ENCODE measurements at regions not wholly inside any gene's neighbourhood (a gene's known extent, or its start where the extent isn't known, plus 50 kb on each side); places are given as distances from the start of the nearest gene placed in this dataset.

DNA sequence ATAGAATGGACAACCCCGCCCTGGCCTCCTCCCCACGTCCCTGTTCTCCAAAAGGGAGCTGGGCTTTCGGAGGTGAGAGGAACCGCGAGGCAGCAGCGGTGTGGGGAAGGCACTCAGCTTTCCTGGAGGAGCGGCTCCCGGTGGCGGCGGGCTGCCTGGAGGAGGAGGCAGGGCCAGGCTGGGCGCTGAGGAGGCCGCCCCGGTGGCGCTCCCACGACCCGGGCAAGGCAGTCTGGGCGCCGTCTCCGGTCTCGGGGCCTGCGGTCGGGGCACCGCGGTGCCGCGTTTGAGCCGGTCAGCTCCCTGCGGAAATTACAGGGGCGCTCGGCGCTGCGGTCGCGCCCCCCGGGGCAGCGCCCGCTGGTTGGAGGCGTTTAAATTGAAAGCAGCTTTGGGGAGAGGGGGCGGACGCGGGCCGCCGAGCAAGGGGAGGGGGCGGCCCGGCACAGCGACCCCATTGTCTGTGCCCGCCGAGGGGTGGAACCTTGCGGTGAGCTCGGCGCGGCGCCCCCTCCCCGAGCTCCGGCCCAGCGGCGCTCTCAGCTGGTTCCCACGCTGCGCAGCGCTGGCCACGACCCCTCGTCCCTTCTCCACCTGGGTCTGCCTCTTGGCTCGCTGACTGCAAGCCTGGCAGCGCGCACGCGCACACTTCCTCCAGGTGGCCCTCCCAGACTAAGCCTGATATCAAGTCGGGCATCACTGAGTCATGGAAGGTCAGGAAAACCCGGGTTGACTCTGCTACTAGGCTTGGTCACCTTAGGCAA, 58.7 kb upstream of the DLX4 start:
- H3K4me1 ChIP-seq (ENCODE audit: insufficient read depth, low read length, severe bottlenecking), result no peaks in the 10 kb centered on the region

DNA sequence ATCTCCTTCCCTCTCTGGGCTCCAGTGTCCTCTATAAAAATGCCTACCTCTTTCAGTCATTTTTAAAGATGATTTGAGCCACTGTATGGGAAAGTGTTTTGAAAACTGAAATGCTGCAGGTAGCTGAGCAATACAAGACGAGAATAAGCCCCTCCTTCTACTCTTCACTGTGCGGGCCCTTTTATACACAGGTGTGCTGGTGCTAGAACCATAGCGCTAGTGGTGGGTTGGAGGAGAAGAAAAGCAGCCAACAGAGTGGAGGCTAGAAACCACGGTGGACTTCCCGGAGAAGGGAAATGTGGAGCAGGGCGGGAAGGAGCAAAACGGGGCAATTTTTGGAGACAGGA, 58.2 kb upstream of the DLX4 start:
- no peak for TF ChIP-seq EZH2 (IDR thresholded peaks at IDR 0.05; ENCODE audit: borderline replicate concordance, low read length)
- no peak for TF ChIP-seq CTCF (IDR thresholded peaks at IDR 0.05; ENCODE audit: low read length)
- H3K4me2 ChIP-seq (ENCODE audit: low read length), result no peak overlapping the region
- H3K27ac ChIP-seq (ENCODE audit: low read depth, low read length, poor library complexity, severe bottlenecking), result no peak overlapping the region
- no peaks in the 10 kb centered on the region; the same call in 1 of the 2 replicates for H3K27me3 ChIP-seq (ENCODE audit: insufficient read depth, low read length)
- H4K20me1 ChIP-seq (ENCODE audit: insufficient read depth, low read length), result no peaks in the 10 kb centered on the region
- no peaks in the 10 kb centered on the region for H3F3A ChIP-seq (ENCODE audit: insufficient read depth, low read length)
- no peaks in the 10 kb centered on the region for H3K9me2 ChIP-seq (ENCODE audit: low read depth, low read length)
- no peak overlapping the region for H3K4me3 ChIP-seq (ENCODE audit: low read depth, low read length, poor library complexity, severe bottlenecking)
- H3K36me3 ChIP-seq (ENCODE audit: insufficient read depth, low read length), result no peaks in the 10 kb centered on the region
- no peak overlapping the region for H3K9ac ChIP-seq (ENCODE audit: low read length)
- H3K4me1 ChIP-seq (ENCODE audit: insufficient read depth, low read length, severe bottlenecking), result no peaks in the 10 kb centered on the region
- no peaks in the 10 kb centered on the region for H3K9me3 ChIP-seq (ENCODE audit: low read length)
- no peaks in the 10 kb centered on the region for H3K79me2 ChIP-seq (ENCODE audit: insufficient read depth, low read length)
- H2AFZ ChIP-seq (ENCODE audit: low read length), result no peak overlapping the region

More for the DNA sequence above, 58.7 kb upstream of the DLX4 start:
- Histone ChIP-seq H2AFZ (ENCODE audit: low read length) (no peak overlapping the region), H3K27me3 (ENCODE audit: insufficient read depth, low read length) (no peaks in the 10 kb centered on the region; the same call in 1 of the 2 replicates), H3K9ac (ENCODE audit: low read length) (no peak overlapping the region), H3K27ac (ENCODE audit: low read depth, low read length, poor library complexity, severe bottlenecking) (no peak overlapping the region), H3K4me3 (ENCODE audit: low read depth, low read length, poor library complexity, severe bottlenecking) (no peak overlapping the region), H3K9me2 (ENCODE audit: low read depth, low read length) (no peaks in the 10 kb centered on the region), H3F3A (ENCODE audit: insufficient read depth, low read length) (no peaks in the 10 kb centered on the region), H3K4me2 (ENCODE audit: low read length) (no peak overlapping the region), H3K79me2 (ENCODE audit: insufficient read depth, low read length) (no peaks in the 10 kb centered on the region), H3K9me3 (ENCODE audit: low read length) (no peaks in the 10 kb centered on the region), H4K20me1 (ENCODE audit: insufficient read depth, low read length) (no peaks in the 10 kb centered on the region), H3K36me3 (ENCODE audit: insufficient read depth, low read length) (no peaks in the 10 kb centered on the region)
- no peak for TF ChIP-seq CTCF (IDR thresholded peaks at IDR 0.05; ENCODE audit: low read length)
- no peak for TF ChIP-seq EZH2 (IDR thresholded peaks at IDR 0.05; ENCODE audit: borderline replicate concordance, low read length)

DNA sequence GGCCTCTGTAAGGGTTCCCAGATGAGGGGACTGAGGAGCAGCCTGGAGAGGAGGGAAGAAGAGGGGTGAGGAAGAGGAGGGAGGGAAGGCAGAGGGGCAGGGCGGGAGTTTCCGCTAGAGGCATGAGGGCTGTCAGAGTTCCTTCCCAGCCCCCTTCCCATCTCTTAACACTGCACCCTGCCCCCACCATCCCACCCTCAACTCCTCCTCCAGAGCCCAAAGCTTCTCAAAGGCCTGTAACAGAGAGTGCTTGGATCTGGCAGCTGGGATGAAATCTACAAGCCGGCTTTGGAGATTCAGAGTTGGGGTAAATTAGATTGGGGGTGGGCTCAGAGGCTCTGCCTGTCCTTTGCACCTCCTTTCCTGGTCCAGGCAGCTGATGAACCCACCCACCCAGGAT, 57.3 kb upstream of the DLX4 start:
- no peak for TF ChIP-seq EZH2 (IDR thresholded peaks at IDR 0.05; ENCODE audit: borderline replicate concordance, low read length)
- TF ChIP-seq CTCF (IDR thresholded peaks at IDR 0.05; ENCODE audit: low read length), result no peak
- Histone ChIP-seq H3K9ac (ENCODE audit: low read length) (no peak overlapping the region), H3K4me3 (ENCODE audit: low read depth, low read length, poor library complexity, severe bottlenecking) (no peak overlapping the region), H3K4me1 (ENCODE audit: insufficient read depth, low read length, severe bottlenecking) (no peaks in the 10 kb centered on the region), H3K27ac (ENCODE audit: low read depth, low read length, poor library complexity, severe bottlenecking) (no peak overlapping the region), H3K27me3 (ENCODE audit: insufficient read depth, low read length) (no peaks in the 10 kb centered on the region; the same call in 1 of the 2 replicates), H3K9me2 (ENCODE audit: low read depth, low read length) (no peaks in the 10 kb centered on the region), H3K9me3 (ENCODE audit: low read length) (no peaks in the 10 kb centered on the region), H2AFZ (ENCODE audit: low read length) (no peak overlapping the region), H3K4me2 (ENCODE audit: low read length) (no peak overlapping the region), H3K36me3 (ENCODE audit: insufficient read depth, low read length) (no peaks in the 10 kb centered on the region), H3K79me2 (ENCODE audit: insufficient read depth, low read length) (no peaks in the 10 kb centered on the region), H3F3A (ENCODE audit: insufficient read depth, low read length) (no peaks in the 10 kb centered on the region), H4K20me1 (ENCODE audit: insufficient read depth, low read length) (no peaks in the 10 kb centered on the region)

Measured in OCI-LY1 (cell line).